GM18909 (cell line): ENCODE measurements at regions not wholly inside any gene's neighbourhood (a gene's known extent, or its start where the extent isn't known, plus 50 kb on each side); places are given as distances from the start of the nearest gene placed in this dataset.
"Not testable (repeated sequence)": the region's sequence is repeated elsewhere in the genome, so short reads cannot be mapped to it uniquely, and the experiment has no call there.

Experiments used
- ATAC-seq: cut with Tn5 transposase; IDR thresholded peaks from one replicate; pipeline ENCODE4 v1.9.1; 2021; ENCODE audit warnings: mild to moderate bottlenecking; ENCODE audit not compliant: unreplicated experiment, poor library complexity

GRCh38 chr7:88617185-88617584, 142.3 kb upstream of the ZNF804B start:
- no peak for ATAC-seq

DNA sequence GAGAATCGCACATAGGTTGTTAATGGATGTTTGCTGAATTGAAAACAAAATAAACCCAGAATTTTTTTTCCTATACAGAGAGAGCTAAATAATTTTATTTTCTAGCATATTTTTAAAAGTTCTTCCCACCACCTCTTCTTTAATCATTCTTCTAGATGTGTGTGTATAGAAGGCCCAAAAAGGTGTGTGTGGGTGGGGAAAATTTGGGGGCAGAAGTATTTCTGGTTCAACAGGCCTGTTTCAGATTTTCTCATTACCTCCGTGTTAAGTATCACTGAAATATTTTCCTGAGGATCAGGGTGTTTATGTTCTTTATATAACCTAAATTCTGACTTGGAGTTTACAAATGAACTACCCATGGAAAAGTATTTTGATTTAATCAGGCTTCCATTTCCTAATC, 144.2 kb upstream of the ZNF804B start:
- ATAC-seq: no peak

GRCh38 chr7:88614736-88615135, 144.8 kb upstream of the ZNF804B start:
- ATAC-seq: no peak

GRCh38 chr7:88610942-88611341, 148.6 kb upstream of the ZNF804B start:
- ATAC-seq: no peak

DNA sequence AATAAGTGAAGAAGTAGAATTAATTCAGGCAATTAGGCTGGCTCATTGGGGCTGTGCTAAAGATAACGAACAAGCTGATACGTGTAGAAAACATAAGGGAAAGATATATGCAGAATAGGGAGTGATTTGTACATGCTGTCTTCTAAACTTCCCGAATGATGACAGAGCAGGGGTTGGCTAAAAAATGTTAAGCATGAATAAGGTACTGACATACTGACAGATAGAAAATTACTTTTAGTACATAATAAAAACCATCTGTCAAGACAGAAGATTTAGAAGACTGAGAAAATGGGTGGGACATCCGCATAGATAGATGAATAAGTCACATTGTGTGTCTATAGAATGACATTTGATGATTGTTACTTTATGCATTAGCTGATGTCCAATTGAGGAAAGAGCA, 158.8 kb upstream of the ZNF804B start:
- no peak for ATAC-seq

- ATAC-seq: no peak
Observed at GRCh38 chr7:88599528-88599927, 160.0 kb upstream of the ZNF804B start.

DNA sequence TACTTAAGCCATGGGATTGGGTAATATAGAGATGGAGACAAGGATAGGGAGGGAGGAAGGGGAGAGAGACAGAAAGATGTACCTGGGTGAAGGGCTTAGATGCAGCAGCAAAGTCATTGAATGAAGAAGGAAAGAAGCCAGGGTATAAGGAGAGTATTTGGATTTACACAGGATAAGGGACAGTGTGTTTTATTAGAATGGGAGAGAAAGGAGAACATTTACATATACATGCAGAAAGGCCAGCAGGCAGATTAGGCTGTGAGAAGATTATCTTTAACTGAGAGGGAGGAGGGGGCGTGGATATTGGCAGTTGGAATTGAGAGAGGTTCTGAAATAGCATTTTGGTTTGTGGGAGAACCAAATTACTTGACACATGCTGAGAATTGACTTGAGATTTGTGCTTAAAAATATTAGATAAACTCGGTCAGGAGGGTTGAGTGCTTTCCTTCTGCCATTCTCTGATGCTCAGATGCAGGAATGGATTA, 161.5 kb upstream of the ZNF804B start:
- ATAC-seq: no peak

DNA sequence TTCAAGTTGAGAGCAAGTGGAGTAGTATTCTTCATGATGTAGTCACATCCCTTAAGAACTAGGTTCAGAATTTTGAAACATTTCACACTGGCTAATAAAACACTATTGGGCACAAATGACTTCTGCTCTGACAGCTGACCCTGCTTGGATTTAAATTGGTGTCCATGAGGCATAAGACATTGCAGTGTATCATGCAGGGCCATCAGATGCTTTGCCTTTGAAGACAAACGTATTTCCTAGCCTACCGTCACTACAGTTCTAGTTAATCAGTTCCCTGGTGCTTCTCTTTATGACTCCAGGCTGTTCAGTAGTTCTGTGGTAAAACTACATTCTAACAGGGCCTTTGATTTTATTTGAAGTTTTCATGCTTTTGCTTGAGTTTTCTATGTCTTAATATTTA, 168.5 kb upstream of the ZNF804B start:
- ATAC-seq: no peak

- ATAC-seq: no peak
Observed at GRCh38 chr7:88589927-88590326, 169.6 kb upstream of the ZNF804B start.

GRCh38 chr7:88586890-88587289, 172.6 kb upstream of the ZNF804B start:
- no peak for ATAC-seq

DNA sequence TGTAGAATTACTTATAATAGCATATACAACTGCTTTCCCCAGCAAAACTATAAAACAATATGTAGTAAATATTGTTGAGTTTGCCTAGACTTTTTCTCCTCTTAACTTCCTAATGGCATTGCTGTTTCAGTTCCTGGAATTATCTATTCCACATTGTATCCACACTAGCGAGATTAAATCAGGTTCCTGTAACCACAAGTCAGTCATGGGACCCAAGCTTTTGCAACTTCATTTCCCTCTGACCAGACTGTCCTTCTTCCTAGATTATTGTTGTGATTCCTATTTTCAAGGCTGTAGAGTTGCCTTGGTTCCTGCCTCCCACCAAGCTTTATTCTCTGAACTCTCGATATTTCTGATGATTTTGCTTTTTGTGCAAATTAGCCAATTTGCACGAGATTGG, 173.3 kb upstream of the ZNF804B start:
- no peak for ATAC-seq

DNA sequence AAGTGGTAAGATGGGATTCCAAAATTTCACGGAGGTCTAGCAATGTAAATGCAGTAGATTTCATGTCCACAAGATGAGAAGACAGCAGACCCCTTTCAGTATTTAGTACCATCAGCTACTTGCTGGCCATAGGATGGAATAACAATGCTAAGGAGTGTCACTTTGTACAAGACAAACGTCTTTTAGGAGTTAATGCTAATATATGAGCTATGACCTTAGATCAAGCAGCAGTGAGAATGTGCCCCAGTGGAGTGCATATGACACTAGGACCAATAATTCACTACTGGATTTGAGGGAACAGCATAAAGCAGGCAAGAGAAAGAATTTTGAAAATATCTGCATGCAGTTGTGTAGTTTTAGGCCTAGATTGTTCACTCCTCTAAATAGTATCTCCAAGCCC, 182.8 kb upstream of the ZNF804B start:
- no peak for ATAC-seq

- no peak for ATAC-seq
Observed at GRCh38 chr7:88566162-88566729, 193.3 kb upstream of the ZNF804B start.

- ATAC-seq: no peak
Observed at GRCh38 chr7:88565401-88565800, 194.1 kb upstream of the ZNF804B start.

GRCh38 chr7:88556441-88556840, 203.1 kb upstream of the ZNF804B start:
- not testable (repeated sequence) for ATAC-seq

- not testable (repeated sequence) for ATAC-seq
Observed at GRCh38 chr7:88554847-88555246, 204.7 kb upstream of the ZNF804B start.

DNA sequence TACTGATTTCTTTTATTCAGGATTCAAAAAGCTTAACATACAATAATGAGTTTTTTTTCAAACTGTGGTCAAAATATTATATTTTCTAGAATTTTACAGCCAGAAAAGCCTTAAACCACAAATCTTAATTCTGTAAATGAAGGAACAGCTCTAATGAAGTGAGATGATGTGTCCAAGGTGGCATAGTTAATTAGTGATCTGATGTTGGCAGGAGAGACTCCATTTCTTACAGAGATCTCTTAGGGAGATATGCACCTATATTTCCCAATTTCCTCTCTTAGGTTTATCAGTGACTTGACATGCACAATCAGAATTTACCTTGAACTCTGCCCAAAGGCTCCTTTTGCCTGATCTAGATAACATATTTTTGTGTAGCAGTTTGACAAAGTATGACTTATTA, 211.1 kb upstream of the ZNF804B start:
- no peak for ATAC-seq

- ATAC-seq: peak; percentile 48
Observed at GRCh38 chr7:88546808-88547207, 212.7 kb upstream of the ZNF804B start.

DNA sequence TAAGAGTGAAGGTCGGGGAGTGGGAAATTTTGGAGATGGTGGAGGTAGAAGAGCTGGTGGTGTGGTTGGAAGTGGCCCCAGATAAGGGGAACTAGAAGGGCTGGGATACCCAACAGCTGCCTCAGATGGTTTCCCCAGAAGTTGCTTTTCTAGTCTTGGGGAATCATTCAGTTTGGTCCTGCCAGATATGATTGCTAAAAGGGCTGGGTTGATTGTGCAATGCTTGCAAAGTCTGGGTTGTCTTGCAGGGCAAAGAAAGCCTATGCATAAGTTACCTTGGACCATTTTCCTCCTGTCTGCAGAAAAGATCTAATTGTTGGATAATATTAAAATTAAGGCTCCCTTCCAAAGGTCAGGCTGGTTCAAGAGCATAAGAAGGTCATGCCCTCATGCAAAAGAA, 213.8 kb upstream of the ZNF804B start:
- no peak for ATAC-seq

DNA sequence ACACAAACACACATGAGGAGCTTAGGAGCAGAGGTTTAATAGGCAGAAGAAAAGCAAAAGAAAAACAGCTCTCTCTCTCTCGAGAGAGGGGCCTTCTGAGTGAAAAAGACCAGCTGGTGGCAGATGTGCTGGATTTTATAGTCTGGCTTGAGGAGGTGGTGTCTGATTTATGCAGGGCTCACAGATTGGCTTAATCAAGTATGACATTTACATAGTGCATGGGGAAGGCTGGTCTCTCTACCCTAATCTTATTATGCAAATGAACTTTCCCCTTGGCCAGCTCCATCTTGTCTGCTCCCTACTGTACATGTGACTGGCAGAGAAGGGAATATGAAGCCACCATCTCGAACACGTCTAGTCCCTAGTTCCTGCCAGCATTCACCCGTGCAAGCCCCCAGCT, 219.5 kb upstream of the ZNF804B start:
- ATAC-seq: no peak

DNA sequence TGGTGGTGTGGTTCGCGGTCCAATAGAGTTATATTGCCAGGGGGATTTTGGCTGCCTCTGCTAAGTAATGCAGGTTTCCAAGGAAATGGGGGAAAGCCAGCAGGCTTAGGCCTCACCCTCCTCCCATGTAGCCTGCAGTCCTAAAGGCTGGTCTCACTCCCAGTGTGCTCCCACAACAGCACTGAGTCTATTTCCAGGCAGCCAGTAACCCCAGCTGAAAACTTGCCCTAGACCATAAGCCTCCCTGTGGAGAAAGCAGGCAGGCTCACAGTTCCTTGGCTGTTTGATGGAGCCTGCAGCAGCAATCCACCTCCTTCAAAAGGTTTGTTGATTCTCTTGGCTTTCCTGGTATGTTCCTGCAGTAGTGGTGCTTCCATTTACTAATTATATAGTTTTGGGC, 220.0 kb upstream of the ZNF804B start:
- ATAC-seq: no peak

DNA sequence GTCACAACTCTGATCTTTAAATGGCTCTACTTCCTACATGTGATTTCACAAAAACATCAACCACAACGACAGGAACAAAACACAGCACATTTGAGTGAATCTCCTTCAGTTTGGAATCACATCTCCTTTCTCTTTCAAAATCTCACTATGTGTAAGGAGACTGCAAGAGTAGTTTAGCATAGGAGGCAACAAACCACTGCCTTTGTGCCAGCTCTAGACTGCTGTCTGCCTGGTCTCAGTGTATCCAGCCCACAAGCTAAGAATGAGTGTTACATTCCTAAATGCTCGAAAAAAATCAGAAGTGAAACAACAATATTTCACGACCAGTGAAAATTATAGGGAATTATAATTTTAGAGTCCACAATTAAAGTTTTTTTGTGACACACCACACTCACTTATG, 217.0 kb upstream of the STEAP4 start:
- no peak for ATAC-seq

- no peak for ATAC-seq
Observed at GRCh38 chr7:88522771-88523293, 216.1 kb upstream of the STEAP4 start.
